WTC11 (cell line): ENCODE measurements at regions not wholly inside any gene's neighbourhood (a gene's known extent, or its start where the extent isn't known, plus 50 kb on each side); places are given as distances from the start of the nearest gene placed in this dataset.

Experiments
- ATAC-seq: fragments of 200-7000 bp; cut with Tn5 transposase; 2 replicates; pipeline ENCODE4 v1.10.0; 2021; ENCODE audit warnings: mild to moderate bottlenecking, moderate library complexity
- CTCF ChIA-PET: fragments of 300-600 bp; sonication (Branson Sonifier 250); formaldehyde crosslinking; loops from one replicate; lab custom pipeline; 2021; ENCODE audit warnings: antibody characterized with exemption; lab: Charles Lee
- POLR2A ChIA-PET: fragments of 350-600 bp; sonication (Branson Sonifier 250); formaldehyde crosslinking; loops from one replicate; lab custom pipeline; 2021; ENCODE audit warnings: antibody characterized with exemption; lab: Charles Lee
- DNase-seq: peaks from one replicate; pipeline ENCODE4 v3.0.0; 2021; ENCODE audit warnings: low spot score
- H3K27ac Mint-ChIP-seq: 2 replicates; pipeline ENCODE4 v1.8.0; 2021; ENCODE audit warnings: mixed read lengths
- H3K27me3 Mint-ChIP-seq: 2 replicates; pipeline ENCODE4 v1.8.0; 2021; ENCODE audit warnings: low read depth, mild to moderate bottlenecking, moderate library complexity, mixed read lengths
- H3K36me3 Mint-ChIP-seq: 2 replicates; pipeline ENCODE4 v1.8.0; 2021; ENCODE audit warnings: mixed read lengths
- H3K4me1 Mint-ChIP-seq: 2 replicates; pipeline ENCODE4 v1.8.0; 2022; ENCODE audit warnings: mixed read lengths
- H3K4me3 Mint-ChIP-seq: 2 replicates; pipeline ENCODE4 v1.8.0; 2021; ENCODE audit warnings: mild to moderate bottlenecking, moderate library complexity, mixed read lengths
- H3K9me3 Mint-ChIP-seq: 2 replicates; pipeline ENCODE4 v1.8.0; 2021; ENCODE audit warnings: mixed read lengths
- AFF4 ChIP-seq: sonication (generic); formaldehyde crosslinking; IDR thresholded peaks from 2 replicates; pipeline ENCODE4 v1.8.1; 2023; ENCODE audit warnings: mild to moderate bottlenecking, missing genetic modification reagents, borderline replicate concordance
- ATF6 ChIP-seq: sonication (generic); formaldehyde crosslinking; IDR thresholded peaks from 2 replicates; pipeline ENCODE4 v1.8.1; 2023; ENCODE audit warnings: mild to moderate bottlenecking, missing genetic modification reagents
- MAX ChIP-seq: sonication (generic); formaldehyde crosslinking; IDR thresholded peaks from 2 replicates; pipeline ENCODE4 v1.8.0; 2022; ENCODE audit warnings: mild to moderate bottlenecking, missing genetic modification reagents
- NR2C2 ChIP-seq: sonication (generic); formaldehyde crosslinking; IDR thresholded peaks from 2 replicates; pipeline ENCODE4 v1.8.0; 2022; ENCODE audit warnings: mild to moderate bottlenecking, missing genetic modification reagents
- PRRX2 ChIP-seq: fragments of 250-450 bp; sonication (Bioruptor Pico); IDR thresholded peaks from 2 replicates; pipeline ENCODE4 v1.8.0; 2021; ENCODE audit warnings: mild to moderate bottlenecking
- TEAD1 ChIP-seq: sonication (generic); formaldehyde crosslinking; IDR thresholded peaks from 2 replicates; pipeline ENCODE4 v1.8.0; 2022; ENCODE audit warnings: mild to moderate bottlenecking, missing genetic modification reagents
- ZNF416 ChIP-seq: fragments of 250-450 bp; sonication (Bioruptor Pico); IDR thresholded peaks from 2 replicates; pipeline ENCODE4 v1.9.0; 2021; ENCODE audit warnings: mild to moderate bottlenecking, inconsistent platforms
- ZNF512 ChIP-seq: sonication (generic); formaldehyde crosslinking; IDR thresholded peaks from 2 replicates; pipeline ENCODE4 v1.8.1; 2022; ENCODE audit warnings: missing genetic modification reagents, borderline replicate concordance
- ZNF532 ChIP-seq: fragments of 250-450 bp; sonication (Bioruptor Pico); IDR thresholded peaks from 2 replicates; pipeline ENCODE4 v1.9.0; 2021; ENCODE audit warnings: mild to moderate bottlenecking, borderline replicate concordance
- ZSCAN18 ChIP-seq: fragments of 250-450 bp; sonication (Bioruptor Pico); IDR thresholded peaks from 2 replicates; pipeline ENCODE4 v2.1.2; 2022; ENCODE audit warnings: mild to moderate bottlenecking, moderate library complexity

- no peak for TF ChIP-seq ZNF512 (CRISPR knock-in tag)
- no peak for TF ChIP-seq AFF4 (CRISPR knock-in tag)
Measured at GRCh38 chr6:139452148-139452876, 77.9 kb upstream of the CITED2 start (continued).

- TF ChIP-seq ZNF416 (CRISPR knock-in tag): no peak
- no peak for TF ChIP-seq TEAD1
- TF ChIP-seq, all 79 proteins: peak for 0
- Mint-ChIP-seq H3K27ac (peak overlapping the region; percentile 46; the same call in 1 of the 2 replicates), H3K4me3 (no peak overlapping the region), H3K9me3 (0 out of 2 replicates have a peak, but pooled peaks cover 3% of the 10 kb centered on the region), H3K27me3 (no peaks in the 10 kb centered on the region), H3K36me3 (no peaks in the 10 kb centered on the region), H3K4me1 (peaks cover 45% of the 10 kb centered on the region)
- ATAC-seq: no peak
- no peak for DNase-seq
- ChIA-PET CTCF (interaction anchor here (0.6 kb wide), 2 partner anchors 58 to 143 kb away, joined by 3 read pairs; no protein-coding TSS in a partner anchor), POLR2A (interaction anchor here (0.7 to 1.0 kb wide), 2 partner anchors 75 to 255 kb away, joined by 3 read pairs; partner anchors contain the start of gene CITED2)
Measured at GRCh38 chr6:139449611-139450000, 75.2 kb upstream of the CITED2 start.

- no peak for TF ChIP-seq ATF6
- TF ChIP-seq ZNF532 (CRISPR knock-in tag): no peak
- TF ChIP-seq ZSCAN18: no peak
- no peak for TF ChIP-seq MAX (CRISPR knock-in tag)
- no peak for TF ChIP-seq NR2C2 (CRISPR knock-in tag)
- no peak for TF ChIP-seq PRRX2 (CRISPR knock-in tag)
- DNase-seq: no peak
- H3K27me3 Mint-ChIP-seq: no peaks in the 10 kb centered on the region
- CTCF ChIA-PET: interaction anchor here (0.6 kb wide), 2 partner anchors 57 to 143 kb away, joined by 3 read pairs; no protein-coding TSS in a partner anchor
- H3K36me3 Mint-ChIP-seq: no peaks in the 10 kb centered on the region
- H3K4me1 Mint-ChIP-seq: peaks cover 45% of the 10 kb centered on the region
- no peak overlapping the region for H3K4me3 Mint-ChIP-seq
- POLR2A ChIA-PET: interaction anchor here (1.0 kb wide), 1 partner anchor 75 kb away, joined by 3 read pairs; the partner anchor contains the start of gene CITED2
- ATAC-seq: no peak
- peak overlapping the region; percentile 46; the same call in 1 of the 2 replicates for H3K27ac Mint-ChIP-seq
- H3K9me3 Mint-ChIP-seq: 0 out of 2 replicates have a peak, but pooled peaks cover 3% of the 10 kb centered on the region
Measured at GRCh38 chr6:139448998-139449610, 74.7 kb upstream of the CITED2 start.
